DMS53 treated with DMSO at 0.1 percent for 48 hours (cell line): ENCODE measurements at regions not wholly inside any gene's neighbourhood (a gene's known extent, or its start where the extent isn't known, plus 50 kb on each side); places are given as distances from the start of the nearest gene placed in this dataset.
"Not testable (repeated sequence)": the region's sequence is repeated elsewhere in the genome, so short reads cannot be mapped to it uniquely, and the experiment has no call there.

ENCODE experiments used
- DNase-seq: peaks from one replicate; lab custom pipeline; 2025; ENCODE audit not compliant: unreplicated experiment; lab: John Stamatoyannopoulos, UW

GRCh38 chr20:40009542-40009941 is 679.5 kb downstream of the MAFB start:
- no peak for DNase-seq

DNA sequence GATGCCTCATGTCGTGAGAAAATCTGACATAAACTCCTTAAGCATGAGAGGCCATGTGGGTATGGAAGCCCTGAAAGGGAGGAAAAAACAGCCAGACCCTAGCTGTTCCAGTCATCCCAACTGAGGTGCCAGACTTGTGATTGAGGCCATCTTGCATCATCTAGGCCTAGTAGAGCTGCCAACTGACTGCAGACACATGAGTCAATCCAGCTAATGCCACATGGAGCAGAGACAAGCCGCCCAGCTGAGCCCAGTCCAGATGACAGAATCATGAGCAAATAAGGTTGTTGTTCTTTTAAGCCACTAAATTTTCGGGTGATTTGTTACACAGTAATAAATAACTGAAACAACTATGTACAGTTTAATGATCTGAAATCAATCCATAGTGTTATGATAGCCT is 680.9 kb downstream of the MAFB start:
- DNase-seq = no peak

GRCh38 chr20:40006168-40006860 is 682.7 kb downstream of the MAFB start:
- no peak for DNase-seq

DNA sequence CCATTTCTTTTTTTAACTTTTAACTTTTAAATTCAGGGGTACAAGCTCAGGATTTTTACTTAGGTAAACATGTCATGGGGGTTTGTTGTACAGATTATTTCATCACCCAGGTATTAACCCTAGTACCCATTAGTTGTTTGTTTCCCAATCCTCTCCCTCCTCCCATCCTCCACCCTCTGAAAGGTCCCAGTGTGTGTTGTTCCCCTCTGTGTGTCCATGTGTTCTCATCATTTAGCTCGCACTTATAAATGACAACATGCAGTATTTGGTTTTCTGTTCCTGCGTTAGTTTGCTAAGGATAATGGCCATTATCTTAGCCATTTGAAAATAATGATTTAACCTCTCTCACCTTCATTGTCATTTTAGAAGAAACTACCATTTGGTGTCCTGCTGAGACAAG is 684.9 kb downstream of the MAFB start:
- DNase-seq = not testable (repeated sequence)

- no peak for DNase-seq
Observed at GRCh38 chr20:39993742-39994141, 695.3 kb downstream of the MAFB start.

DNA sequence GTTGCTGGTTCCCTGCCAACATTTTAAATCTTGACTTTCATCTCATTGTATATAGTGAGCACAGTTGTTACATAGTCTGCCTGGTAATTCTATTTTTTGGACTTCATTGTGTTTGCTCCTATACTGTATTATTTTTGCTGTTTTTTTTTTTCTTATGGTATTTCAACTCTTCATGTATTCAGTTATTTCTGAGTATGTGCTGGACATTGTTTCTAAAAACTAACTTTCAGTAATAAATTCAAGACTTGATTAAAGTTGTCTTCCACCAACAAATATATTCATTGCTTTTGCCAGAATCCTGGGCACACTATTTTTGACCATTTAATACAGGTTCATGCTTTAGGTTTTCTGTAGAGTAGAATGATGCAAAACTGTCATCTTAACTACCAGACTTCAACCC is 698.3 kb downstream of the MAFB start:
- no peak for DNase-seq

DNA sequence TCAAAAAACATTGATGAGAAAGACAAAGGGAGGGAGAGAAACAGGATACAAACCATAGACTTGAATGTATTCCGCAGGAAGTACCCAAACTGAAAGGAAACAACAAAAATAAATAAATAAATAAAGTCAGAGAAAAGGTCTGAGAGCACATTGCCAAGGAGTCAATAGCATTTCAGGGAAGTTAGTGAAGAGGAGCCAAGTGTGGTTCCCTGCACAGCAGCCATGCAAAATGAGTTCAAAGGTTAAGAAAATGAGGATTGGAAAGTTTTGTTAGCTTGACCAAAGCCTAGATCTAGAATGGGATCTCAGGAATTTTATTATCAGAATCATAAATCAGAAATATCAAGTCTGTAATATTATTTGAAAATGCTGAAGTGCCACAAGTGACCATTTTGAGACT is 700.0 kb downstream of the MAFB start:
- no peak for DNase-seq

DNA sequence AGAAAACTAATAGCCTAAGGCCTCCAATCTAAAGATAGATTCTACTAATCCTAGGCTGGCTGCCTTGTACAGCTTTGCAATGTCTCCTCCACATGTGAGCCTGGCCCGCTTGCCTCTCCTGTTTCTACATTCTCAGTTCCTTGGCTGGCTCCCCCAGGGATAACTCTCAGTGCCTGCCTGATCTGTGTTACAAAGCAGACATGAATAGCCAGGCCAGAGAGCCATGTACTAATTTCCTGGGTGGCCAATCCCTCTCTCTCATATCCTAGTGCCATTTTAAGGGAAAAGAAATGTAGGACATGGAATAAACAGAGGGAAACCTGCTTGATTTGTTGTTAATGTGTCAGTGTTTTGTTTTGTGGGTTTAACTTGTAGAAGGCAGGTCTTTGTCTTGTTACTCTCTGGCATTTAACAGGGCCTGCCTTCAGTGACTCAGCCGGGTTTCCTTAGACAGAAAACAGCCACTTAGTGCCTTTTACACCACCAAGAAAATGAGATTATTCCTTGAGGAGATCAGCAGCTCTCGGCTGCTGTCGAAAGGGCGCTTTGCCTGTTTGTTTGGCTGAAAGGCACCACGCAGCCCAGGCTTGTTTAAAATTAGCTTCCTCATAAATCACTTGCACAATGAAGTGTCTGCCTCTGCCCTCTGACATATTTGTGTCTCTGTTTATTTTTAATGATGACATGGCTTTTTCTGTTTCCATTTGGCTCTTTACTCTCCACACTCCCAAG is 702.7 kb downstream of the MAFB start:
- DNase-seq = no peak

DNA sequence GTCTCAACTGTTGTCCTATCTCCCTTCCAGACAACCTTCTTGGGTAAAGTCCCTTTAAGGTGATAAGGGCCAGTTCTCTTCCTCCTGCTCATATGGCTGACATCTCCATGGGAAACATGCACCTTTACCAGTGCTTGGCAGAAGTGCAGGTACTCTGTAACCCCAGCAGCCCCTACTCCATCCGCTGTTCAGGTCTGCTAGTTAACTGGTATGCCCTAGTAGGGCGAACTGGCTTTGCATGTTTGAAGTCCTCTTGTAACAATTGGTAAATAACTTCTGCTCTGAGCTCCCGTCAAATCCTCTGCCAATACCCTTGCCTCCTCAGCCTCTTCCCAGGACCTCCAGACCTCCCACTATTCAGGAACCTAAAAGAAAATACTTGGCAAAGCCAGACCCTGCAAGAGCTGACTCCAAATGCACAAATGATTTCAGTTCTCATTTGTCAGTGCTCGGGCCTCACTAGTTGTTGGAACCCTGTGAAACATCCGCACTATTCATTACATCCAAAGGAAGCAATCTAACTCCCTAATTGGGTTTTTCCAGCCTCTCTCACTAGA is 703.7 kb downstream of the MAFB start:
- DNase-seq = no peak

- no peak for DNase-seq
Observed at GRCh38 chr20:39983655-39984054, 705.4 kb downstream of the MAFB start.

- no peak for DNase-seq
Observed at GRCh38 chr20:39983183-39983582, 705.9 kb downstream of the MAFB start.

DNA sequence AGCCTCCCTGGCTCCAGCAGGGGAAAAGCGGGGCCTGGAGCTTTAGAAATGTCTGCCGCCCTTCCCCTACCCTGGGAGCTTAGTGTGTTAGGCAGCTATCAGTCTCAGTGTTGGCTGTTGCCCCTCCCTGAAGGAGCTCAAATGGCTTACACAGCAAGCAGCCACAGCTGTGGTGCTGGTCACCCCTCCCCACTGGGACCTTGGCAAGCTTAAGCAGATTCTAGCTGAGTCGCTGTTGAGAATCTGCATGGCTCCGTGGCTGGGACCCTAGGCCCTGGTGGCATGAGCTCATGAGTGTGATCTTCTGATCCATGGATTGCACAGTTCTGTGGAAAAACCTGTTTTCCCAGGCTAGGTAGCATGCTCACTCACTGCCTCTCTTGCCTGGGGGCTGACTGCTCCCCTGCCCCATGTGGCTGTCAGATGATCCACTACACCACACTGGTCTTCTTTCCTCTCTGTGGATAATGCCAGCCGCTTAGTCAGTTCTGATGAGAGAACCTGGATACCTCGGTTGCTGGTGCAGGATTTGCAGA is 714.0 kb downstream of the MAFB start:
- DNase-seq = no peak

DNA sequence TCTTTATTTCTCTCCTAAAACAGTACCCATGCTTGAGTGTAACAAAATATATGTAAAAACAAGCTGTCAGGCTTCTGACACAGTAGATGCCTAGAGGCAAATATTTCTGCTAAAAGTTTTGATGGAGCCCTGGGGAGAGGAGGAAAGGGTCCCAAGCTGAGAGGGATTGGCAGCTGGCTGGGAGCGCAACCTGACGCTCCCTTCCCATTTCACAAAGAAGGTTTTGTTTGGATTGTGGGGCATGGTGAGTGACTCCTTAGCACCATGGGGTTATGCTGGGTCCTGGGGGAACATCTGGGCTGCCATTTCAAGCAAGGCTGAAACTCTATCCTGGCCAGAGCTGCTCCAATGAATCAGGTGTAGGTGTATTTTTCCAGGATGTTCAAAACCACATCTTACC is 720.5 kb downstream of the MAFB start:
- DNase-seq = no peak

- no peak for DNase-seq
Observed at GRCh38 chr20:39967806-39968205, 721.2 kb downstream of the MAFB start.

DNA sequence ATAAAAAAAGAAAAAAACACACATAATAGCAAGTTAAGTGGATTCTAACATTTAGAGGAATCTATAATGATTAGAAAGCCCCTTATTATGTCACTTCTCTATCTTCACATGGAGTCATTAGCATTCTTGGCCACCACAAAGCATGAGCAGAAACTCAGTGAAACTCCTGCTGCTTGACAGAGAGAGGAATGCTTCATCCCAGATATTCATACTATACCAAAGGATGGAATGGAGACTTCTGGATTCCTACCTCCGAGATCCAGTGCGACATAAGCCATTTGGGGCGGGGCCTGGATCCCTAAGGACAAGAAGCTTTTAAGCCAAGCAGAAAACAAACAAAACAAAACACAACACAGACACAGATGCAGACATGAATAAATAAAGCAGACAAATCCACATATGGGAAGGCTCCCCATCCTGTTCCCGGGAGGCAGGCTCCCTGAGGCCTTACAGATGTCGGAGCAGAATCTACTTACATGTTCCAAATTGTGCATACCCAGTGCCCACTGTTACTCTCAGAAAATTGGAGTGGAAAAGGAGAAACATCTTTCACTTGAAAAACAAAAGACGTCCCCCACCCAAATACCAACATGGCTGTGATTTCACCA is 727.3 kb downstream of the MAFB start:
- DNase-seq = no peak

DNA sequence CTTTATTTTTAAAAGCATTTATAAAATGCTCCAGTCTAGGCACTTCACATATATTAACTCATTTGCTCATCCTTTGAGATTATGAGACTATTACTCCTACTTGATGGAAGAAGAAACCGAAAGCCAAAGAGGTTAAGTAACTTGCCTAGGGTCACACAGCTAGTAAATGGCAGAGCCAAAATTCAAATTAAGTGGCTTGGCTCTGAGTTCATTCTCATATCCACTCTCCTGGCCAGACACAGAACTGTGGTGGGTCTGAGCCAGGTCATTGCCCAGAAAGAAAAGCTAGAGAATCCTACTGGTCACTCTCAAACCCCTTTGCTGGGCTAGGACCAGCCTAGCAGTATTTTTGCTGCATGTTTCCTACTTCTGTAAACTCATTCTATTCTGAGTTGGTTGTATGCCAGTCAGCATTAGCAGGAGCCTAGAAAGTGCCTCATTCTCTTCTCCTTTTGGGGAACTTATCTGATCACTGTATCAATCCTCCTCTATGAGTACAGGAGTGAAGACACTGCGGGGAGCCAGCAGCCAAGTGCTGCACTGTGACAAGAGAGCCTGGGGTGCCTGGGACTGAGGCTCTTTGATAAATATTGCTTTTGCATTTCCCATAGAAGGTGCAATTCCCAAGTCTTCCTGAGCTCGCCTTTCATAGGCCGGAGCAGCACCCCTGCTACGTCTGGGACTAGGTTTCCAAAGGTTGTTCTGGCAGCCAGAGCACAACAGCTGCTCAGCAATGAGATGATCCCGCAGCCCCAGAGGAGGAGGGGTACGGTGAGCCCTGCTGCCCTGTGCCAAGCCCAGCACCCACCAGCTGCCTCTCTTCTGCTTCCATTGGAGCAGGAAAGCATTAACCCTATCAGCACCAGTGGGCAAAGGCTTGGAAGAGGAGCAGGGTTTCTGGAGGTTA is 728.3 kb downstream of the MAFB start:
- DNase-seq = no peak

GRCh38 chr20:39957911-39958310 is 731.1 kb downstream of the MAFB start:
- not testable (repeated sequence) for DNase-seq

DNA sequence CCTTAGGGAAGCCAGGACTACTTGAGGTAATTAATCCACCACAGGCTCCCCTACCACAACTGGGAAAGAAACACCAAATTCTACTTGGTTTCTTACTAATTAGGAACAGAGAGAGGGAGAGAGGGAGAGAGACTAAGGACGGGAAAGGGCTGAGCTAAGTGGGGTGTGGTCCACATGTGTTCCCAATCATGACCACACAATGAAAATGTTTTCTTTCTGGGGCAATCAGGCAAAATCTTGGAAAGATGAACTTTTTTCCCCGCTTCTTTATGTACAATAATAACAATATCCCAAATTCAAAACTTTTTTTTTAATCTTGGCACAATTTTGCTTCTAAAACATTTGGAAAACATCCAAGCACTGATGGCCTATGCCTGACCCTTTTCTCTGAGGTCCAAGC is 734.4 kb downstream of the MAFB start:
- DNase-seq = no peak

GRCh38 chr20:39946931-39947330 is 742.1 kb downstream of the MAFB start:
- no peak for DNase-seq

GRCh38 chr20:39946053-39946810 is 742.8 kb downstream of the MAFB start:
- DNase-seq = no peak
